ENCODE measurements at regions not wholly inside any gene's neighbourhood (a gene's known extent, or its start where the extent isn't known, plus 50 kb on each side); places are given as distances from the start of the nearest gene placed in this dataset.
"Not testable (repeated sequence)": the region's sequence is repeated elsewhere in the genome, so short reads cannot be mapped to it uniquely, and the experiment has no call there.

DNA sequence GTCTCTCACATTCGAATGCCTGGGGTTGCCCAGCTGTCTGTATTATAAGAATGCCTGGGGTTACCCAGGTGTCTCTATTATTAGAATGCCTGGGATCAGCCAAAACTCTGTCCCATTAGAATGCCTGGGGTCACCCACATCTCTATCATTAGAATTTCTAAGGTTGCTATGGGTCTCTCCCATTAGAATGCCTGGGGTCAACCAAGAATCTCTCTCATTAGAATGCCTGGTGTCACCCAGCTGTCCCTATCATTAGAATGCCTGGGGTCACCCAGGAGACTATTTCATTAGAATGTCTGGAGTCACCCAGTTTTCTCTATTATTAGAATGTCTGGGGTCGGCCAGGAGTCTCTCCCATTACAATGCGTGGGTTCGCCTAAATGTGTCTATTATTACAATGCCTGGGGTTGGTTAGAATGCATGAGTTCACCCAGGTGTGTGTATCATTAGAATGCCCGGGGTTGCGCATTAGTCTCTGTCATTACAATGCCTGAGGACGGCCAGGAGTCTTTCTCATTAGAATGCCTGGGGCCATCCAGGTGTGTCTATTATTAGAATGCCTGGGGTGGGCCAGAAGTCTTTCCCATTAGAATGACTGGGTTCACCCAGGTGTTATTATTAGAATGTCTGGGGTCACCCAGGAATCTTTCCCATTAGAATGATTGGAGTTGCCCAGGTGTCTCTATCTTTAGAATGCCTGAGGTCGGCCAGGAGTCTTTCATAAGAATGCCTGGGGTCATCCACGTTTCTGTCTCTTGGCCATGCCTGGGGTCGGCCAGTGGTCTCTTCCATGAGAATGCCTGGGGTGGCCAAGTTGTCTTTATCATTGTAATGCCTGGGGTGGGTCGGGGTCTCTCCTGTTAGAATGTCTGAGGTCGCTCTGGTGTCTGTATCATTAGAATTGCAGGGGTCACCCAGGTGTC is 59.6 kb downstream of the RNF187 start:
- no peak overlapping the region for H3K27ac ChIP-seq
- no peak overlapping the region for H3K4me3 ChIP-seq
- H3K36me3 ChIP-seq, result no peaks in the 10 kb centered on the region
- H3K27me3 ChIP-seq, result no peaks in the 10 kb centered on the region
- no peaks in the 10 kb centered on the region for H3K9me3 ChIP-seq (replicated peaks)
- no peak for DNase-seq
- no peaks in the 10 kb centered on the region for H3K4me1 ChIP-seq

GRCh38 chr1:228547464-228547792 is 60.2 kb downstream of the RNF187 start:
- Histone ChIP-seq H3K27ac (no peak overlapping the region), H3K36me3 (no peaks in the 10 kb centered on the region), H3K9me3 (replicated peaks) (no peaks in the 10 kb centered on the region)

GRCh38 chr1:228548788-228549187 is 61.6 kb downstream of the RNF187 start:
- H3K36me3 ChIP-seq, result no peaks in the 10 kb centered on the region
- no peak for DNase-seq

More at GRCh38 chr1:228547464-228547792, 60.2 kb downstream of the RNF187 start:
- Histone ChIP-seq H3K4me1 (no peaks in the 10 kb centered on the region), H3K27me3 (no peaks in the 10 kb centered on the region), H3K4me3 (no peak overlapping the region)
- DNase-seq, result no peak

DNA sequence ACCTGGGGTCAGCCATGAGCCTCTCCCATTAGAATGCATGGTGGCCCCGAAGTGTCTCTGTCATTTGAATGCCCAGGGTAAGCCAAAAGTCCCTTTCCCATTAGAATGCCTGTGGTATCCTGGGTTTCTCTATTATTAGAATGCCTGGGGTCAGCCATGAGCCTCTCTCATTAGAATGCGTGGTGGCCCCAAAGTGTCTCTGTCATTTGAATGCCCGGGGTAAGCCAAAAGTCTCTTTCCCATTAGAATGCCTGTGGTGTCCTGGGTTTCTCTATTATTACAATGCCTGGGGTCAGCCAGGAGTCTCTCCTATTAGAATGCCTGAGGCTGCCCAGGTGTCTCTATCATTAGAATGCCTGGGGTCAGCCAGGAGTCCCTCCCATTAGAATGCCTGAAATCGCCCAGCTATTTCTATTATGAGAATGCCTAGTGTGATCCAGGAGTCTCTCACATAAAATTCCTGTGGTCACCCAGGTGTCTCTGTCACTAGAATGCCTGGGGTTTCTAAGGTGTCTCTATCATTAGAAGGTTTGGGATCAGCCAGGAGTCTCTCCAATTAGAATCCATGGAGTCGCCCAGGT is 65.5 kb downstream of the RNF187 start:
- Histone ChIP-seq H3K4me1 (no peaks in the 10 kb centered on the region), H3K4me3 (no peak overlapping the region), H3K27me3 (no peaks in the 10 kb centered on the region), H3K36me3 (no peaks in the 10 kb centered on the region), H3K9me3 (replicated peaks) (no peaks in the 10 kb centered on the region), H3K27ac (no peak overlapping the region)
- no peak for DNase-seq

More at GRCh38 chr1:228548788-228549187, 61.6 kb downstream of the RNF187 start:
- Histone ChIP-seq H3K27ac (no peak overlapping the region), H3K9me3 (replicated peaks) (no peaks in the 10 kb centered on the region), H3K4me1 (no peaks in the 10 kb centered on the region), H3K4me3 (no peak overlapping the region), H3K27me3 (no peaks in the 10 kb centered on the region)

GRCh38 chr1:228554107-228554506 is 66.9 kb downstream of the RNF187 start:
- Histone ChIP-seq H3K27ac (no peak overlapping the region), H3K9me3 (replicated peaks) (no peaks in the 10 kb centered on the region), H3K27me3 (no peaks in the 10 kb centered on the region), H3K36me3 (no peaks in the 10 kb centered on the region), H3K4me3 (no peak overlapping the region), H3K4me1 (no peaks in the 10 kb centered on the region)
- DNase-seq, result no peak

- Histone ChIP-seq H3K4me3 (no peak overlapping the region), H3K36me3 (no peaks in the 10 kb centered on the region), H3K27me3 (no peaks in the 10 kb centered on the region), H3K27ac (no peak overlapping the region), H3K9me3 (replicated peaks) (no peaks in the 10 kb centered on the region), H3K4me1 (no peaks in the 10 kb centered on the region)
- DNase-seq, result peak in 1 of 2 experiments; percentile 20
Measured at GRCh38 chr1:228555074-228555994, 68.2 kb downstream of the RNF187 start.

DNA sequence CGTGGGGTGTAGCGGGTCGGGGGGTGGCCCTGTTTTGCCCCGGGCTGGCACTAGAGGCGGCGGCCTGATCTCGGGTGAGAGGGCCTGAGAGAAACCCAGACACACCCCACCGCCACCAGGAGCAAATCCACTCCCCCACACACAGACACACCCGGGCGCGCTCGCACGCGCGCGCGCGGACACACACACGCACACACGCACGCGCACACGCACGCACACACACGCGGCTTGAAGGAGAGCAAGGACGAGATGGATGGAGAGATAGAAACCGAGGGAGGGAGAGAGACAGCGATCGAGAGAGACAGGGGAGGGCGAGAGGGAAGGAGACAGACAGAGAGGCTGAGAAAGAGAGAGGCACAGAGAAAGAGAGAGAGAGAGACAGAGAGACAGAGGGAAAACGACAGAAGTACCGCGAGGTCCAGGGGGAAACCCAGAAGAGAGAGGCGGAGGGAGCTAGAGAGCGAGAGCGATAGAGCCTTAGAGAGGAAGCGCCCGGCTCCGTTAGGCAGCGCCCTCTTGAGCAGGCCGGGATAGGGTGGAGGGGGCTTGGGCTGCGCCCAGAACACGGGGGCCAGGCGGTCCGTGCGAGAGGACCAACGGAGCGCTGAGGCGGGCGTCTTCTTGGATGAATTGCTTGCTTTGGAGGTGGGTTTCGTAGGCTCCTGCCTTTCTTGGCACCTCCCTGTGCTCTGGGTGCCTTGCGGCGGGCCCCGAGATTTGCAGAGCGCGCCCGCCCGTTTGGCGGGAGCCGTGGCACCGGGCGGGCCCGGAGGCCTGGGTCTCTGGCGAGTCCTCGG is 69.7 kb downstream of the RNF187 start:
- H3K9me3 ChIP-seq (replicated peaks); H3K27ac ChIP-seq; H3K27me3 ChIP-seq; H3K4me1 ChIP-seq; H3K36me3 ChIP-seq; DNase-seq: not testable (repeated sequence)
- peak overlapping the region; percentile 45 for H3K4me3 ChIP-seq

All from SJCRH30 (cell line).